Heart left ventricle (tissue), 16 donors: ENCODE measurements at regions not wholly inside any gene's neighbourhood (a gene's known extent, or its start where the extent isn't known, plus 50 kb on each side); places are given as distances from the start of the nearest gene placed in this dataset.

Source experiments
- ATAC-seq, 4 donors: fragments of 200-7000 bp; cut with Tn5 transposase; one replicate each; pipeline ENCODE4 v1.9.1; 2020 to 2022; ENCODE audit warnings: moderate library complexity in 4 of 4, mild to moderate bottlenecking in 3 of 4, moderate number of reproducible peaks in 1 of 4
- DNase-seq, 5 donors: peaks; one replicate each; pipeline ENCODE4 v3.0.0-alpha.2; 2020
- H3K27ac ChIP-seq, 12 donors: fragments of 200-600 bp; sonication (generic) in 4 of 12; one replicate each; pipeline versions ENCODE4 v1.5.0 to v1.8.0; 2016 to 2022; ENCODE audit warnings: mild to moderate bottlenecking in 2 of 12
- H3K27me3 ChIP-seq, 9 donors: fragments of 200-600 bp; sonication (generic) in 2 of 9; one replicate each; pipeline versions ENCODE4 v1.5.1 to v1.8.0; 2016 to 2022; ENCODE audit warnings: mild to moderate bottlenecking in 3 of 9
- H3K36me3 ChIP-seq, 9 donors: fragments of 200-600 bp; sonication (generic) in 2 of 9; one replicate each; pipeline versions ENCODE4 v1.5.0 to v1.8.0; 2018 to 2022; ENCODE audit warnings: mild to moderate bottlenecking in 2 of 9
- H3K4me1 ChIP-seq, 12 donors: fragments of 200-600 bp; sonication (generic) in 4 of 12; one replicate each; pipeline versions ENCODE4 v1.5.0 to v1.8.0; 2016 to 2022; ENCODE audit warnings: mild to moderate bottlenecking in 3 of 12
- H3K4me3 ChIP-seq, 12 donors: fragments of 200-600 bp; sonication (generic) in 4 of 12; one replicate each; pipeline versions ENCODE4 v1.5.0 to v1.8.0; 2017 to 2022; ENCODE audit warnings: mild to moderate bottlenecking in 9 of 12, moderate library complexity in 4 of 12
- H3K9me3 ChIP-seq, 12 donors: fragments of 200-600 bp; sonication (generic) in 4 of 12; one replicate each; pipeline versions ENCODE4 v1.5.0 to v1.8.0; 2016 to 2022; ENCODE audit warnings: mild to moderate bottlenecking in 1 of 12
- CTCF ChIP-seq, 12 donors: fragments of 200-600 bp; sonication (generic) in 4 of 12; IDR thresholded peaks; one replicate each; pipeline versions ENCODE4 v1.5.0 to v1.8.0; 2018 to 2022; ENCODE audit warnings: antibody characterized with exemption in 12 of 12, mild to moderate bottlenecking in 5 of 12
- POLR2A ChIP-seq, 2 donors: fragments of 450-650 bp; IDR thresholded peaks; one replicate each; pipeline ENCODE4 v1.6.1; 2017; ENCODE audit warnings: antibody characterized with exemption in 2 of 2, mild to moderate bottlenecking in 2 of 2, moderate library complexity in 2 of 2
- WGBS, 4 donors: extraction: QIAGEN DNeasy Blood & Tissue Kit in 2 of 4; methylation state at CpG; one replicate each; pipeline versions ENCODE4 v1.1.5 to v1.1.7; 2013 to 2018; 5-methylcytosine and 5-hydroxymethylcytosine counted together
- intact Hi-C, 10 donors: fragments of 100-400 bp; cut with DNase I; formaldehyde crosslinking; loops; one replicate each; pipeline versions ENCODE4 v1.11.1 to v1.14.2; 2022
- donor health status: ischemic (EF 13 %, LVEDD 7.1; RV severe dilation, severe dysfunction).
- donor health status: healthy with polysubstance abuse.
- donor health status: DM: no; HTN: yes; CAD: no.
- donor health status: DM: no; HTN: no; CAD: no.
- donor health status: ischemic (EF 25% LVEDD 6.9; RV normal size, moderate dysfunction).
- donor health status: ischemic (EF 25% LVEDD 5.7; RV mildly dilated, moderate dysfunction).
- donor health status: healthy.
- donor health status: DM: yes; HTN: yes; CAD: no.
- donor health status: ischemic (EF 35%, LVEDD 5.7; RV mildly dilated, moderate dysfunction).
- donor health status: nonischemic (EF 11% LVEDD 7.7; RV severe dilation, severe dysfunction).
- donor health status: DM: yes; HTN: yes; CAD: no.
- donor health status: PGD.
- donor health status: ischemic (EF 29% LVEDD 5.4; RV normal size, mild dysfunction).
- donor health status: nonischemic (EF 23%, LVEDD 6.1; RV moderate dilation, normal function).

GRCh38 chr10:120658943-120659885, 191.9 kb upstream of the WDR11 start:
- Histone ChIP-seq H3K27me3 (peaks cover 0 to 7% (median 0%) of the 10 kb centered on the region in 9 donors), H3K9me3 (no peaks in the 10 kb centered on the region)

GRCh38 chr10:120666308-120666707, 184.9 kb upstream of the WDR11 start:
- 76 to 79% (median 78%) methylated on average over 4 of the region's 4 CpGs for WGBS, 4 donors
- intact Hi-C loops = no loop called here
- H3K27me3 ChIP-seq = no peaks in the 10 kb centered on the region

More at GRCh38 chr10:120658943-120659885, 191.9 kb upstream of the WDR11 start:
- Histone ChIP-seq H3K36me3 (no peaks in the 10 kb centered on the region), H3K4me1 (no peaks in the 10 kb centered on the region), H3K4me3 (no peak overlapping the region), H3K27ac (no peak overlapping the region)
- ATAC-seq (no peak), DNase-seq (no peak)
- 63 to 68% (median 67%) methylated on average over 4 of the region's 4 CpGs for WGBS, 4 donors
- TF ChIP-seq CTCF (IDR thresholded peaks at IDR 0.05) (no peak), POLR2A (IDR thresholded peaks at IDR 0.05) (no peak)
- intact Hi-C loops = no loop called here

GRCh38 chr10:120667276-120667675, 183.9 kb upstream of the WDR11 start:
- Histone ChIP-seq H3K4me1 (no peaks in the 10 kb centered on the region), H3K4me3 (no peak overlapping the region), H3K27me3 (no peaks in the 10 kb centered on the region), H3K9me3 (no peaks in the 10 kb centered on the region), H3K27ac (no peak overlapping the region), H3K36me3 (no peaks in the 10 kb centered on the region)
- no peak for DNase-seq
- ATAC-seq = no peak
- TF ChIP-seq POLR2A (IDR thresholded peaks at IDR 0.05) (no peak), CTCF (IDR thresholded peaks at IDR 0.05) (no peak)
- intact Hi-C loops = no loop called here
- 59 to 64% (median 60%) methylated on average over 4 of the region's 4 CpGs for whole genome bisulfite sequencing, 4 donors

More at GRCh38 chr10:120666308-120666707, 184.9 kb upstream of the WDR11 start:
- ATAC-seq (no peak), DNase-seq (no peak)
- no peaks in the 10 kb centered on the region for H3K36me3 ChIP-seq
- H3K4me1 ChIP-seq = no peaks in the 10 kb centered on the region
- H3K4me3 ChIP-seq = no peak overlapping the region
- H3K27ac ChIP-seq = no peak overlapping the region
- TF ChIP-seq POLR2A (IDR thresholded peaks at IDR 0.05) = no peak
- no peak for TF ChIP-seq CTCF (IDR thresholded peaks at IDR 0.05)
- H3K9me3 ChIP-seq = no peaks in the 10 kb centered on the region

- H3K9me3 ChIP-seq = peaks cover 0 to 27% (median 0%) of the 10 kb centered on the region in 12 donors
- intact Hi-C loops = no loop called here
- no peaks in the 10 kb centered on the region for H3K27me3 ChIP-seq
- H3K27ac ChIP-seq = no peak overlapping the region
- no peaks in the 10 kb centered on the region for H3K4me1 ChIP-seq
- WGBS, 4 donors = 29 to 71% (median 57%) methylated on average over 1 to 2 of the region's 2 CpGs
- no peaks in the 10 kb centered on the region for H3K36me3 ChIP-seq
- DNase-seq = no peak
- ATAC-seq = no peak
- no peak for TF ChIP-seq CTCF (IDR thresholded peaks at IDR 0.05)
- no peak for TF ChIP-seq POLR2A (IDR thresholded peaks at IDR 0.05)
- no peak overlapping the region for H3K4me3 ChIP-seq
Observed at GRCh38 chr10:120671491-120671890, 179.7 kb upstream of the WDR11 start.
